ENCODE measurements at regions not wholly inside any gene's neighbourhood (a gene's known extent, or its start where the extent isn't known, plus 50 kb on each side); places are given as distances from the start of the nearest gene placed in this dataset.

DNA sequence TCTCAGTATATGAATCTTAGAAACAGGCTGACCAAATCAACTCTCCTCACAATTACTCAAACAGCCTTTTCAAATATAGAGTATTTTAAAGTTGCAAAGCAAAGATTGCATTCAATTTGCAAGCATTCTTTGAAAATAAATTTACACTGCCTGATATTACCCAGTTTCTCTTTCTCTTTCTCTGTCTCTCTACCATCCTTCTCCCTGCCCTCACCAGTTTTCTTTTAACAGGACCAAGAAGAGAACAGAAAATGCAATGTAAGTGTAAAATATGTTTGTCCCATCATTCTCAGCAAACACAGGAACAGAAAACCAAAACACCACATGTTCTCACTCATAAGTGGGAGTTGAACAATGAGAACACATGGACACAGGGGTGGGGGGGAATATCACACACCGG, 520.3 kb upstream of the USP15 start:
- H3K9me3 ChIP-seq (ENCODE audit: insufficient read depth in 2 of 2, low read depth in 1 of 2, low read length in 1 of 2) = no peaks in the 10 kb centered on the region
- ChIA-PET POLR2A (ENCODE audit: partially characterized antibody) (no interaction called here), CTCF (ENCODE audit: partially characterized antibody) (no interaction called here)
- TF ChIP-seq SUZ12 (IDR thresholded peaks at IDR 0.05; ENCODE audit: low read length) (no peak), ZNF274 (IDR thresholded peaks at IDR 0.05; ENCODE audit: borderline replicate concordance, extremely low read depth, low read length) (no peak), CTCF (IDR thresholded peaks at IDR 0.05; ENCODE audit: control extremely low read depth in 1 of 3, insufficient read depth in 1 of 3, low read depth in 1 of 3, low read length in 3 of 3) (no peak), KDM5A (IDR thresholded peaks at IDR 0.05; ENCODE audit: low read length) (no peak), ASH2L (IDR thresholded peaks at IDR 0.05; ENCODE audit: low read length) (no peak), TEAD4 (IDR thresholded peaks at IDR 0.05; ENCODE audit: low read depth, low read length) (no peak)
- TF ChIP-seq, protein P1, sequence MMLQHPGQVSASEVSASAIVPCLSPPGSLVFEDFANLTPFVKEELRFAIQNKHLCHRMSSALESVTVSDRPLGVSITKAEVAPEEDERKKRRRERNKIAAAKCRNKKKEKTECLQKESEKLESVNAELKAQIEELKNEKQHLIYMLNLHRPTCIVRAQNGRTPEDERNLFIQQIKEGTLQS (IDR thresholded peaks at IDR 0.05; ENCODE audit: insufficient read depth, low read depth, low read length) = no peak
- DNase-seq (ENCODE audit: low read depth in 1 of 2, low spot score in 2 of 2) = no peak
- H3K56ac ChIP-seq (replicated peaks; ENCODE audit: insufficient read length, low read depth, low read length) = no peak overlapping the region
- no peak overlapping the region for H4K5ac ChIP-seq (ENCODE audit: insufficient read length, low read depth, low read length)
- no peak overlapping the region for H3K23ac ChIP-seq (ENCODE audit: insufficient read length)
- no peak overlapping the region for H2AK5ac ChIP-seq (ENCODE audit: low read depth, low read length)
- H4K8ac ChIP-seq (ENCODE audit: extremely low read depth, insufficient read depth, low read length) = no peak overlapping the region
- H2BK120ac ChIP-seq (replicated peaks; ENCODE audit: low read depth, low read length) = no peak overlapping the region
- no peaks in the 10 kb centered on the region for H3K79me2 ChIP-seq (ENCODE audit: control insufficient read depth in 1 of 2, insufficient read depth in 2 of 2, low read length in 2 of 2)
- 100% methylated on average over 1 of the region's 1 CpG; no CpG with 5 or more reads in 1 of the 2 experiments for WGBS, 2 experiments (ENCODE audit: extremely low coverage in 1 of 2, insufficient coverage in 1 of 2, insufficient read length in 1 of 2, insufficient replicate concordance in 2 of 2, low coverage in 1 of 2, low lambda C conversion rate in 2 of 2, missing lambda C conversion rate in 1 of 2)
- no peak overlapping the region for H3K4ac ChIP-seq (replicated peaks; ENCODE audit: insufficient read length, low read depth, low read length)
- H3K4me3 ChIP-seq (ENCODE audit: extremely low read depth in 1 of 4, insufficient read depth in 2 of 4, low read depth in 3 of 4, low read length in 4 of 4) = no peak overlapping the region
- no peak overlapping the region for H2BK5ac ChIP-seq (ENCODE audit: low read depth, low read length)
- H2BK20ac ChIP-seq (ENCODE audit: low read length) = no peak overlapping the region
- H3K27me3 ChIP-seq (replicated peaks in 1 of 4; ENCODE audit: control insufficient read depth in 3 of 4, extremely low read depth in 1 of 4, insufficient read depth in 3 of 4, low read length in 3 of 4) = no peaks in the 10 kb centered on the region
- H4K20me1 ChIP-seq (replicated peaks in 1 of 2; ENCODE audit: control insufficient read depth in 1 of 2, insufficient read depth in 2 of 2, low read length in 2 of 2) = no peaks in the 10 kb centered on the region
- H2AFZ ChIP-seq (ENCODE audit: low read length) = no peak overlapping the region
- H3K18ac ChIP-seq (ENCODE audit: extremely low read depth, low read length) = no peak overlapping the region
- no peaks in the 10 kb centered on the region for H3K79me1 ChIP-seq (ENCODE audit: low read depth, low read length)
- H3K27ac ChIP-seq (ENCODE audit: low read depth, low read length) = no peak overlapping the region
- H3K36me3 ChIP-seq (ENCODE audit: control insufficient read depth in 2 of 4, insufficient read depth in 4 of 4, low read length in 3 of 4) = no peaks in the 10 kb centered on the region
- H2BK12ac ChIP-seq (ENCODE audit: low read depth, low read length) = no peak overlapping the region
- no peak overlapping the region for H2BK15ac ChIP-seq (ENCODE audit: low read length)
- no peak for FAIRE-seq
- no peak overlapping the region for H3K9ac ChIP-seq (replicated peaks in 1 of 4; ENCODE audit: extremely low read depth in 1 of 4, low read depth in 3 of 4, low read length in 3 of 4)
- no peak overlapping the region for H3K4me2 ChIP-seq (ENCODE audit: insufficient read depth in 1 of 2, low read depth in 2 of 2, low read length in 2 of 2)
- H3K14ac ChIP-seq (ENCODE audit: insufficient read length) = no peak overlapping the region
- no peak overlapping the region for H4K91ac ChIP-seq (replicated peaks; ENCODE audit: insufficient read length, low read length)
- H3K4me1 ChIP-seq (replicated peaks in 1 of 4; ENCODE audit: control insufficient read depth in 3 of 4, insufficient read depth in 4 of 4, low read length in 3 of 4) = no peaks in the 10 kb centered on the region
- no peaks in the 10 kb centered on the region; the same call in 1 of the 2 replicates for H3K23me2 ChIP-seq (ENCODE audit: low read depth, low read length)
